HG02885 (cell line): ENCODE measurements at regions not wholly inside any gene's neighbourhood (a gene's known extent, or its start where the extent isn't known, plus 50 kb on each side); places are given as distances from the start of the nearest gene placed in this dataset.
"Not testable (repeated sequence)": the region's sequence is repeated elsewhere in the genome, so short reads cannot be mapped to it uniquely, and the experiment has no call there.

Experiments
- ATAC-seq: cut with Tn5 transposase; IDR thresholded peaks from one replicate; pipeline ENCODE4 v1.9.1; 2021; ENCODE audit warnings: mild to moderate bottlenecking; ENCODE audit not compliant: unreplicated experiment, poor library complexity

DNA sequence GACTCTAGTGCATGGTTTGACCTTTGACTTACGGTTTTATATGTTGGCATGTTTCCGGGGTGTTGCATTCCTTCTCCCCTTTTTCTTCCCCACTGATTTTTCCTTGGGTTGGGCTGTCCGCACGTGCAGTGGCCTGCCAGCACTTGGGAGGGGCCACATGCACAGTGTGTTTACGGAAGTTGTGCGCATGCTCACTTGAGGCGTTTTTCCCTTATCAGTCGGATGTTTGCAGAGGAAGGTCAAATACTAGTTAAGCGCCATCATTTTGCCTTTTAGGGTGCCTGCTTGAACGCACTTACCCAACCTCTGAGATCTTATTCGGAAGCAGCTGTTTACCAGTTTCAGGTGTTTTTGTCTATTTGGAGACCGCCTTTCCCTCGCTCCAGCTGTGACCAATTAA is 653.9 kb upstream of the AADAT start:
- ATAC-seq = no peak

DNA sequence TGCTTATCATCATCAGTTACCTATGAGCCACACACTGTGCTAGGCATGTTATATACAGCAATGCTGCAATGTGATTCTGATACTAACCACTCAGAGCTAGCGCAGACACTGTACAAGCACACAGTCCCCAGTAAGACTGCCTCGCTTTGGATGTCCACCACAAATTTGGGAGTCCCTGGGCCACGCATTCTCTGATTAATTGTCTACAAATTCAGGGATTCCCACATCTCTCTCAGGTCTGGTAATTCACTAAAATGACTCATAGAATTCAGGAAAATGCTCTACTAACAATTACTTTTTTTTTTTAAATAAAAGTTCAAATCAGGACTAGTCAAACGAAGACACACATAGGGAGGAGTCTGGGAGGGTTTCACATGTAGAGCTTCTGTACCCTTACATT is 652.1 kb upstream of the AADAT start:
- no peak for ATAC-seq

DNA sequence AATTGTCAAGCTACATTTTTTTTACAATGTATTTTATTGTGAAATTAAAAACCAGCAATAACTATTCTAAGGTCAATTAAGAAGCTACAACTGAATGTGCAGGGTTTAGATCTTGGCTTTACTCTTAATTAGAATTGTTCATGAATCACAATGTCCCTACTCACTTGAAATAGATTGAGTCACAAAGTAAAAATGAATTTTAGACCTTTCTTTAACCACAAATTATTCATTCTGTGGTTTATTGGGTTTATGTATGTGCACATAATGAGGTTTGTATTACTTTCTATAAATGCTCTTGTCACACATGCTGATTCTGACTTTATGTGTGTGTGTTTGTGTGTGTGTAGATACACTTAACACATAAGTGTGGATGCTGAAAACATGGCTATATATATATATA is 647.0 kb upstream of the AADAT start:
- no peak for ATAC-seq

DNA sequence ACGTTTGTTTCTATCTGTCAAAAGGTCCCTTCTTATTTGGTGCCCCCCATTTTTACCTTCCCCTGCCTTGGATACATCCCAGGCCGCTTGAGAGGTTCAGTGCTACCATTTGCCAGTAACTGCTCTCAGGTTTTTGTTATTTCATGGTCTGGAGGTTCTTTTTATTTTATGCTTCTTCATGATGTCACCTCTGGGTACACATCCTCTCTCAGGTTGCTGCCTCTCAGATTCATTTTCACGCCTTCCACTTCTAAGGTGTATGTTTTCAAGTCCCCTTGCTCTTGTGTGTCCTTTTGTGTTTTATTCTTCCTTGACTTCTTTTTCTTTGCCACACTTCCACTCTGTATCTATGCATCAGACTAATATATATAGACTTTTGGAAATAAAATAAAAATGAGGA is 640.1 kb upstream of the AADAT start:
- no peak for ATAC-seq

DNA sequence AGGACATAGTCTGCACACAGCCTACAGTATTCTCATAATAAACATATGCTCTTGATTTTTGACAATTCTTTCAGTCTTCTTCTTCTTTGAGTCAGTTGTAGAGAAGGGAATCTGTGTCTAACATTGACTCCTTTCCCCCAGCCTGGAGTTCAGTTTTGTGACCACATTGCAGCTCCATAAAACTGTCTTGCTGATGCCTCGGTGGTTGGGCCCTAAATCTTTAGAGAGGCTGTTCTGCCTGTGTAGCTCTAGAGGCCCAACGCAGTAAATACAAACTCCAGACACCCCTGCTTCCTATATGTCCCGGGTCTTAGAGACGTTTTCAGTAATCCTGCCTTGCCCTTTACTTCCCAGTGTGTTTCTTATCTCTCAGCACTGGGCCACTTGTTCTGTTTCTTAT is 639.5 kb upstream of the AADAT start:
- ATAC-seq = no peak

DNA sequence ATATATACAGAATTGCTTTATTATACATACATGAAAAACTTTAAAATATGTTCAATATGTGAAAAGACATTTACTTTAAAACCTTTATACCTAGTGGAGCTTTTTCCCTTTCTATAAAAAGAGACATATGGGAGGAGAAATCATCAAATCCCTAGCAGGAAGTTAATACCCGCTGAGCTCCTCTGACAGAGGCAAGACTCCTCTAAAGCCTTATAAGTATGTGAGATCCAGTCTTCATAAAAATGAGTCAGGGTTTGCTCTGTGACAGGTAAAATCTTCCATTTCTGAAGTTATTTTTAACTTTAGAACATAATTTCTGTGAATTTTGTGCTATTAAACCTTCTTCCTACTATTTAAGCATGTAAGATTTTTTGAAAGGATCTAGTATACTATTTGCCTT is 634.4 kb upstream of the AADAT start:
- ATAC-seq = no peak

DNA sequence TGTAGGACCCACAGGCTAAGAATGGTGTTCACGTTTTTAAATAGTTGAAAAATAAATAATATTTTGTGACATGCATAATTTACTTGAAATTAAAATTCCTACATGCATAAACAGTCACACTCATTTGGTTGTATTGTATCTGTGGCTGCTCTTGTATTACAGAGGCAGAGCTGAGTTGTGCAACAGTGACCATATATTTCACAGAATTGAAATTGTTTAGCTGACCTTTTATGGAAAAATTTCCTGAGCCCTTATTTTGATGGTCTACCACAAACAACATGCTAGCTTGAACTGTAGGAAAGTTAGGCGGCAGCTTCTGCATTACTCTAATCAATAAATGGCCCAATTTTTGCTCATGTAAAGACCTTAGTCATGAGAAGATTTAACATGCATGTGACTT is 633.4 kb upstream of the AADAT start:
- ATAC-seq = no peak

DNA sequence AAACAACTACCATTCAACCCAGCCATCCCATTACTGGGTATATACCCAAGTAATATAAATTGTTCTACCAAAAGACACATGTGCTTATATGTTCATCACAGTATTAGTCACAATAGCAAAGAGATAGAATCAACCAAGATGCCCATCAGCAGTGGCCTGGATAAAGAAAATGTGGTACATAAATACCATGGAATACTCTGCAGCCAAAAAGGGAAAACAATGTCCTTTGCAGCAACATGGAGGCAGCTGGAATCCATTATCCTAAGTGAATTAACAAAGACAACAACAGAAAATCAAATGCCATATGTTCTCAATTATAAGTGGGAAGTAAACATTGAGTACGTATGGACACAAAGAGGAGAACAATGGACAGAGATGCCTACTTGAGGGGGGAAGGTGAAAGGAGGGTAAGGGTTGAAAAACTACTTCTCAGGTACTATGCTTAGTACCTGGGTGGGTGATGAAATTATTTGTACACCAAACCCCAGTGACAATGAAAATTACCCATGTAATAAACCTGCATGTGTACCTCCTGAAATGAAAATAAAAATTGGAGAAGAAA is 632.1 kb upstream of the AADAT start:
- no peak for ATAC-seq

DNA sequence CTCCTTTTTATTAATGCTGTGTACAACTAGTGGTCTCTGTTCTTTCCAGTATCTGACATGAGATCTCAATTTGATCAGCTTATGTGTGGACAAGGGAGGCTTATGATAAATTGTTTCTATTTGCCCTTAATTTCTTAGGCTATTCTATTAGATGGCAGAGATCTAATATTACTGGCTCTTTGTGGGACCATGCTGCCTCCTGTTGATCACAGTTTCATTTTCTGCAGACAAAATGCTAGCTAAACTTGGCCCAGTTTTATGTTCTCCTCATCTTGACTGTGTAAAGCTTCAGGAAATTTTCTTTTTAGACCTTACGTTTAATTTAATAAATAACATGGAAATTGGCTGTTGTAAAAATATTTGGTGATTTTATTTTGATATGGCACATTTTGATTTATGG is 627.1 kb upstream of the AADAT start:
- no peak for ATAC-seq

DNA sequence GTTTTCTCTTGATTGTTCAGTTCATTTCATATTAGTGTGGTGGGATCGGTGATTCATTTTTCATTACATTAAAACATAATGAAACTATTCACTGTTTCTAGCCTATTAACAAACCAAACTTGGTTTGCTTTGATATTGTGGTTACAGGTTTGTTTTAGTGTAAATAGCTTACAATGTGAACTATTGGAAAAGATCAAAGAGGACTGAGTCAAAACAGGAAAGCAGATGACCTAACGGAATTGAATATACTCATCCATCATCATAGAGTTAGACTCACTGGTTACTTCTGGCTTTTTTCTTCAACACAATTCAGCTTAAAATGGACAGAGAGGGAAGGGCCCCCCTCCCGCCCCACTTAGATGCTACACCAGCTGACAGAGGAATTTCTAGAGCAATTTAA is 616.2 kb upstream of the AADAT start:
- ATAC-seq = peak; percentile 50

DNA sequence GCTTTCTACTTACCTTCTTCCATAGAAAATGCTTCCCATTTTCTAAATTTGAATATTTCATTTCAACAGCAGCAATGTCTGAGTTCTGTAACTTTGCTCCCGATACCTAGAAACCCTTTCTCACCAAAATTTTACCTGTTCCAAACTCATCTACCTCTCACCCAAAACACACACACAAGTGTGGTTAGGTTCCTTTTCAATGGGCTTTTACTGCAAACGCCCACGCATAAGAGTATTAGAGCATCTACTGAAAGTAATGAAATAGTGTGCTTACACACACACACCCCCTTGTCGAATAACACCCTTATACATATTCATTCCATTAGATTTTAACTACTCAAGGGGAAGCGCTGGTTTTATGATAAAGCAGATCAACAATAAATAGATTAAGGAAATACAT is 610.3 kb upstream of the AADAT start:
- peak; percentile 25 for ATAC-seq

DNA sequence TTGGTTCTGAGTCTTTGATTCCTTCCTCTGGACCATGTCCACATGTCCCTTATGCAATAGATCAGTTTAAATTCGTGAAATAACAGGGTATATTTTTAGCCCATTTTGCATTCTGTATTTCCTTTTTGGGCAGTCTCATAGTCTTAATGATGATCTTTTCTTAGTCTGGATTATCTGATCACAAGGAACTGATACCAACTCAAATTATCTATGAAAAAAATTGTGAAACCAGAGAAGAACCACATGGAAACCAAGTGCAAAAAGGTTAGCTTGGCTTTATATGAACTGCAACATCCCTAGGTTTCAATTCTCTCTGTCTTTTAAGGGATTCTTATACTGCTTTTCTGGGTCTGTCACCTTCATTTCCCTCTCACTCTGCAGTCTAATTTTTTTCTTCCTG is 608.6 kb upstream of the AADAT start:
- peak; percentile 67 for ATAC-seq

DNA sequence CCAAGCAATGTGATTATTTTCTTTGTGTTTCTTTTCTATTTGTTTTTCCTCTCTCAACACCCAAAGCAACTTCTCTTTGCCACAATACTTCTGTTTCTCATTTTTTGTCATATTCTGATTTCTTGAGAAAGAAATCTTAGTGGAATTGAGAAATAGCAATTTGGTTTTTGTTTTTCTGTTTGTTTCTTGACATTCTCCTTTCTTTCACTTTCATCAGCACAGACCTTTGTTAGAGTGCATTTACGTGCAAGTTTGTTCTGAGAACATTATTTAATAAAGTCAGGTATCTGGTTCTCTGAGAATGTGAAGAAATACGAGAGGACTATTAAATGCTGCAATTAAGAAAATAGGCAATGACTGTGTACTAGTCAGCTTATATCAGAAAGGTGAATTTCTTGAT is 608.1 kb upstream of the AADAT start:
- ATAC-seq = peak; percentile 51

DNA sequence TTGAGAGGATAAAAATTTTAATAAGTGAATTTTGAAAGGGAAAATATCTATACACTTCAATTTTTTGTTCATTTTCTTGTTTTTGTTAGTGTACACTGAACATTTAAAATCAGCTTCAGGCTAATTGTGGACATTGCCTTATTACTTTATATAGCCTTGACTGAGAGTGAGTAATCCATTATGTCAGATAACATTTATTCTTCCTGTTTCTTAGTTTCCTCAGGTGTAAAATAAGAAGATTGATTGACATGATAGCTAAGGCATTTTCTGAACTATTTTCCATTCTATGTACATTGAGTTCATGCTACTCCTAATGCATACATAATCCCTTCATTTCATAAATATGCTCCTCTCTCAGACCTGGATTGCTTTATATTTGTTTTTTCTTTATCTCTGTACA is 607.3 kb upstream of the AADAT start:
- ATAC-seq = no peak

DNA sequence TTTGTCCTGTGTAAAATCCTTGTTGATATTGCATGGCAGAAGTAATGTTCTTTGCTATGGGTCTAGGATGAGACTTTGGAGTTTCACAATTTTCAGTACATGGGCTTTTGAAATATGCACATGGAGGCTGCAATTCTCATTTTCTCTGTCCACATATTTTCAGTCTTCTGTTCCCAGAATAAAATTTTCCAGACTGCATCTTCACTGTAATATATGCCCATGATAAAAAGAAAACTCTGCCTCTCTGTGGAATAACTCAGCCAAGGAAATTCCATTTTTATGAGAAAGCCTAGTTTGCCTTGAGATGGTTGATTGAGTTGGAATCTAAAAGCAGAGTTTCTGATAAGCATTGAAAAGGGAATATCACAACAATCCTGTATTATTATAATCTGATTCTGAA is 601.4 kb upstream of the AADAT start:
- no peak for ATAC-seq

DNA sequence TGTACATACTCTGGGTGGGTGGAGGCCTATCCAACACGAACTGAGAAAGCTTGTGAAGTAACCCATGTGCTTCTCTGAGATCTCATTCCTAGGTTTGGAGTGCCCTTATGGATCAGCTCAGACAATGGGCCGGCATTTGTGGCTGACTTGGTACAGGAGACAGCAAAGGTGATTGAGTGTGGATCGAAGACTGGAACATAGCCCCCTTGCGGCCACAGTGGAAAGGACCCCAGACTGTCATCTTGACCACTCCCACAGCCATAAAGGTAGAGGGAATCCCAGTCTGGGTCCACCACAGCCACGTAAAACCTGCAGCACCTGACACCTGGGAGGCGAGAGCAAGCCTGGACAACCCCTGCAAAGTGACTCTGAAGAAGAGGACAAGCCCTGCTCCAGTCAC is 598.0 kb upstream of the AADAT start:
- ATAC-seq = no peak

DNA sequence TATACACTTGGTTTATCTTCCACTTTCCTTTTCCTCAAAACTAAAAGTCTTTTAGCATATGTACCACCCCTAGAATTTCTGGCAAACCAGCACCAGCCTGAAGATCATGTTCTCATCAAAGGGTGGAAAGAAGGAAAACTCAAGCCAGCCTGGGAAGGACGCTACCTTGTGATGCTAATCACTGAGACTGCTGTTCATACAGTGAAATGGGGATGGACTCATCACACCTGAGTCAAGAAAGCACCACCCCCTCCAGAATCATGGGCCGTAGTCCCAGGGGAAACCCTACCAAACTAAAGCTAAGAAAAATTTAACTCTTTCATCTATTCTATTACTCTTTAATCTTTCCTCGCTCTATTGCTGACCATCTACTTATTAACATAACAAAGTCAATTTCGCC is 595.9 kb upstream of the AADAT start:
- ATAC-seq = not testable (repeated sequence)

DNA sequence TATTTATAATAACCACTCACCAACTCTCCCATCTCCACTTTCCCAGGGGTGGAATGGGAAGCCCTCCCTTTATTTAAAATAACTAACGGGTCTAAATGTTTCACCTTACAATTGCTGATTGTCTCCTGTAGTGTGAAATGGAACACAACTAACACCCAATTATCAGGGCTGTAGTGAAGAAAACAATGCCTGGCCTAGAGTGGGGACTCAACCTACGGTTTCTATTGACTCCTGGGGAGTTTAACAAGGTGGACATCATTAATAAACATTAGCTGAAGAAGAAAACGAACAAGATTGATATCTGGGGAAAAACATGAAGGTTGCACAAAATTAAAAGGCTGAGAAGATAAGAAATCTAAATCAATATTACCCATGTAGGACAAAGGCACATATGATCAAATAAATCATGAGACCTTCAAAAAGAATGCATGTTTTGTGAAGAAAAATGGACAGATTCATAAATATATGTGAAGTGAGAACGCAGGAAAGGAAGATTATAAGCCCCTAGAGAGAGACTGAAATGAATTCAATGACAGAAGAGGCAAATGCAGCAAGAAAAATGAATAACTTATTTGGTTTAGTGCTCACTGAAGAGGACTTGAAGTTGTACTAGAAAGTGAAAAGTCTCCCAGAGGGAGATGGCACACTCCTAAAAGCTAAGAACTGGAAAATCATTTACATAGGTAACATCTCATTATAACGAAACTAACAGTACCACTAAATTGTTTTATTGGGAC is 593.0 kb upstream of the AADAT start:
- ATAC-seq = no peak

DNA sequence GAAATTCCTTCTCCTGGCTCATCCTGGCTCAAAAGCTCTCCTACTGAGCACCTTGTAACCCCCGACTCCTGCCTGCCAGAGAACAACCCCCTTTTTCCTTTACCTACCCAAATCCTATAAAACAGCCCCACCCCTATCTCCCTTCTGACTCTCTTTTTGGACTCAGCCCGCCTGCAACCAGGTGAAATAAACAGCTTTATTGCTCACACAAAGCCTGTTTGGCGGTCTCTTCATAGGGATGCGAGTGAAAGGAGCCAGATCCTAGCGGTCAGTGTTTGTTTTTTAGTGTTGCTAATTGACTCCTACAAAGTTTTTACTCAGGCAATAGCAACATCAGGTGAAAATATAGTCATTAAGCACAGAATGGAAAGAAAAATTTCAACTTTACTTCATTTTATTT is 592.3 kb upstream of the AADAT start:
- not testable (repeated sequence) for ATAC-seq

DNA sequence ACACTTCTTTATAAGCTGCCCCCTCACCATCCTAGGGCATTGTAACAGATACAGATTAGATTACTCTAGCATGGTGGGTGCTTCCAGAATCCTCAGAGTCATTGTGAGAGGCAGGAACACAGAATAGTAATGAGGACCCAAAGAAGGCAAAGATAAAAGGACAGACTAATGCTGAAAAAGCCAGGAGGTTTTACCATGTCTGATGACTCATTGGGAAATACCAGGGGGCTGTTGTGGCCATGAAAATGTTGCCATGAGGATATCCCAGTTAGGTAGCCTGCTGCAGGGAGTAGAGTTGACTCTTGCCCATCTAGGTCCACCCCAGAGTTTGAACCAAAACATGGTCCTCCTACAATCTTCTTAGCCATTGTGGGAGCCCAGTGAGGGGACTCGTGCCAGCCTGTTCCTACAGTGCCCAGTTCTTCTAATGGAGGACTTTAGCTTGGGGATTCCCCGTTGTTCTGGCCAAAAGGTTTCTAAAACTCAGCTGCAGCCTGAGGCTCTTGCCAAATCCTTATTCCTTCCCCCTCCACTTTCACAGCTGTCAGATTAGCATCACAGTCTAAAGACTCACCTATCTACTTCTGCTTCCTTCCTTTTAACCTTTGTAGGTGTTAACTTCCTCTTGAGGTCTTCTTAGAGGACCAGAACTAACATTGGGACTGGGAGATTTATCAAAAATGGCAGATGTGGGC is 586.0 kb upstream of the AADAT start:
- peak; percentile 56 for ATAC-seq

DNA sequence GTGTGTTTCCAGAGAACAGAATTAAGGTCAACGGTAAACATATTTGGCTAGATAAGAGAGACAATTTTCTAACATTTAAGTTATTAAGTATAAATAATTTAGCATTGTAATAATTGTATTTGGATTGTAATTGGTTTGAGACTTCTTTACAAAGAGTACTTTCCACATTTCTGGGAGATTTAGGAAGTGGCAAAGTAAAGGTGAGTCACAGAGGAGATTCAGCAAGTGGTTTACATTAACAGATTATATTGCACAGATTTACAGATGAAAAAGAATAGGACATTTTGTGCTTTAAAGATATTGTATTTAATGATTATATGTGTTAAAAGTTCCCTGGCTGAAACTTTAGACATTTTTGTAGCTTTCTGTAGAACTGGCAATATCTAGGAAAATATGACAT is 584.4 kb upstream of the AADAT start:
- ATAC-seq = no peak
